ENCODE measurements at regions not wholly inside any gene's neighbourhood (a gene's known extent, or its start where the extent isn't known, plus 50 kb on each side); places are given as distances from the start of the nearest gene placed in this dataset.

- TF ChIP-seq EZH2 (IDR thresholded peaks at IDR 0.05; ENCODE audit: borderline replicate concordance, low read length) (no peak), CTCF (IDR thresholded peaks at IDR 0.05; ENCODE audit: low read length) (no peak)
These were observed 252.4 kb downstream of the EIPR1 start for GRCh38 chr2:3125001-3125760.
